ENCODE measurements at regions not wholly inside any gene's neighbourhood (a gene's known extent, or its start where the extent isn't known, plus 50 kb on each side); places are given as distances from the start of the nearest gene placed in this dataset.

DNA sequence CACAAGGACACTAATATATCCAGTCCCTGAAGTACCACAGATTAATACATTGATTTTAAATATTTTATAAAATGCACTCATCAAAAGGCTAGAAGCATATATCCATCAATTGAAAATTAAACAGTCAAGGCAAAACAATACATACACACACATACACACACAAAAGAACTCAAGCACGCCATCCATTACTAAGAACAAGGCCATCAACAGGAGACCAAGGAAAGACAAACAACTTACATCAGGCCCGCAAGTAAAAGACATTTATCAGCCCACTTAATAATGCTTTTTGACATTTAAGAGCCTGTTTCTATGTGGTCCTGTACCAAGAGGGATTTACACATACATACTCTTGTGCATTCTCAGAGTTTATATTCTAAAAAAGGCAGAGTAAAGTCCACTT, 50.0 kb upstream of the ZNF827 start:
- no peak for TF ChIP-seq CTCF (IDR thresholded peaks at IDR 0.05; ENCODE audit: insufficient read depth, low read length, poor library complexity, severe bottlenecking)
- no peak for TF ChIP-seq EZH2phosphoT487 (conservative IDR thresholded peaks at IDR 0.05; ENCODE audit: low read length)

Data from SU-DHL-6 (cell line).